ENCODE measurements at regions not wholly inside any gene's neighbourhood (a gene's known extent, or its start where the extent isn't known, plus 50 kb on each side); places are given as distances from the start of the nearest gene placed in this dataset.

GRCh38 chr22:26891429-26891828 is 234.0 kb downstream of the MIAT start:
- ATAC-seq (no peak), DNase-seq (ENCODE audit: low spot score) (no peak)

DNA sequence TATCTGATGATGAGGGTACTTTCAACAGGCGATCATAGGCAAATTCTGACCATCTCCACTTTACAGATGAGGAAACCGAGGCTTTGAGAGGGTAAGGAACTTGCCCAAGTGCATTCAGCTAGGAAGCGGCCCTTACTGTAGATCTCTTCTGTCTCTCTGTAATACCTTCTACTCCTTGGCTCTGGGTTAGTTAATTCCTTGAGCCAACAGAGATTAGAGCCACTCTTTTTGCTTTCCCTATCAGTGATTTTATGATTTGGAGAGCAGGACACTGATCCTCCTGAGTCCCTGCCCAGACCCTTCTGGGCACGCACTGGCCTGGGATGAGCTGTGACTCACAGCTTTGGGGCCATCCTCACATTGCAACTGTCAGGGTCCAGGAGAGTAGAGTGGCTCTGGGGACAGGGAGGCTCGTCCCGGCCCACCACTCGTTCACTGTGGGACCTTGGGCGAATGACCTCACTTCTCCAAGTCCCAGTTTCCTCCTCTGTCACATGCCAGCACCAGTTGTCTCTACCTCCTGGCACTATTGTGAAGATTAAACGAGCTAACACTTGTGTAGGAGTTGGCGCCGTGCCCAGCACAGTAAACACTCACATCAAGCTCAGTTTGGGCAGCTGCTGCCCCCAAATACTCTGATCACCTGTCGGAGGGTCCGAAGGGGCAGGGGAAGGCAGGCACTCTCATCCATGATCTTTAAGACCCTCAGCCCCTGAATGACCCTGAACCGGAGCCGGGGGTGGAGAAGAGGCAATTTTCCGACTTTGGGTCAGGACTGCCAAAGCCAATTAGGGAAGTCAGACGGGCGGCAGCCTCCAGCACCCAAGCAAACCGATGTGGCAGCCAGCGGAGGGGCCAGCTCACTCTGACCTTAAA is 235.0 kb downstream of the MIAT start:
- ATAC-seq (no peak), DNase-seq (ENCODE audit: low spot score) (no peak)

DNA sequence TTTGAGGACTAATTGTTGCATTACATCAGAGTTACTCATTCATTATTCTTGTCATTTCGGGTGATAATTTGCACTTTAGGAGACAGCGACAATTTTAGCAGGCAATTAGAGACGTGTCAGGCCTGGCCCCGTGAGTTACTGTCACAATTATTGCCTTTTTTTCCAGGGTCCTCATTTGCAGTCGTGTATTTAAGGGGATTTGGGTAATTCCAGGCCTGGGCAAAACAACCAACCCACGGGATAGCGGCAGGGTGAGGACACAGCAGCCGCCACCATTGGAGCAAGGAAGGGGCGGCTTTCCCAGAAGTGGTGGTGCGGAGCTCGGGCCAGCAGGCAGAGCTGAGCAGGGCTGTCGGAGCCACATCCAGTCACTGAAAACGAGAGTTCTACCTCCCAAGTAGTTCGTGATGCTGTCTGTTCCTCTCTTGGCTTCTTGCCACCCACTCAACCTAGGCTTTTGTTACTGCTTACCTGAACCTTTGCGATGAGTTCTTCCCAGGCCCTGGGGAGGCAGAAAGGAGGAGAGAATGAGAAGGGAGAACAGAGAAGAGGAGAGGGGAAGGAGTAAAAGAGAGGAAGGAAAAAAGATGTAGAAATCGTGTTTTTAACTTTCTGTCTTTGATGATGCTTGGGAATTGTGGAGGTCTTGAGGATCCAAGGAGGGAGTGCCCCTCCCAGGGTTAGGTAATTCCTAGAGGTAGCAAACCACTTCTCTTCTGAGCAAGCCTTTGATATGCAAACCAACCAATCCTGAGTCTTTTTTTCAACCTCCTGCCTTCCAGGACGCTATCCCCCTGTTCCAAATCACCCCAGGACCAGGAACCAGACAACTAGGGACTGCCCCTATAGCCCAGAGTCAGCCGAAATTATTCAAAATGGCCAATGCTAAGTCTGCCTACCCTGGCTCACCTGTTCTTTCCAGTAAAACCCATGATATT is 236.1 kb downstream of the MIAT start:
- DNase-seq (ENCODE audit: low spot score), result no peak
- no peak for ATAC-seq

GRCh38 chr22:26894362-26894761 is 237.0 kb downstream of the MIAT start:
- DNase-seq (ENCODE audit: low spot score) (no peak), ATAC-seq (no peak)

DNA sequence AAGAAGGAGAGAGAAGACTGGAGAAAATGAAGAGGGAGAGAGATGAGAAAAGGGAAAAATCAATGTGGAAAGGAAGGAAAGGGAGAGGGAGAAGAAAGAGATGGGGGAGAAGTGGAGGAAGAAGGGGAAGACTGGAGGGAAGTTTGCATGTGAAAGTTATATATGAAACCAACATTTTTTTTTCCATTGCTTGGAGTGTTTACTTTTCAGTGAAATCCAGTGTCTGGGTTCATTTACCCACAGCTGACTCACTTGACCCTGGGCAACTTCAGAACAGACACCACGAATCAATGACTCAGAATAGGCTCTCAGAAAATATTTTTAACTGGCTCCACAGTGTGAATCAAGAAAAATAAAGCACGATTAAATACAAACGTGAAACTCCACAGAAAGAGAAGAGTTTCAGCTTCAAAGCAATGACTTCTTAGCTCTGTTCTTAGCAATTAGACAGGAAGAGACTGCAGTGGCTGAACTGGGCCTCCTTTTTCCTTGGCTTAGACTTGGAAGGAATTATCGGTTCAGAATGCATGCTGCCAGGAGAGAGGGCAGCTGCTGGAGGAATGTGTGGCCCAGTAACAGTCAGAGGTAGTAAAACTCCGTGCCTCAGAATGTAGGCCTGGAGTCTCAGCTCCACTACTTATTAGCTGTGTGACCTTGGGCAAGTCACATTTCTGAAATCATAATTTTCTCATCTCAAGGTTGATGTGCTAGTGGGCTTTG is 237.5 kb downstream of the MIAT start:
- DNase-seq (ENCODE audit: low spot score) (no peak), ATAC-seq (peak; percentile 21)

DNA sequence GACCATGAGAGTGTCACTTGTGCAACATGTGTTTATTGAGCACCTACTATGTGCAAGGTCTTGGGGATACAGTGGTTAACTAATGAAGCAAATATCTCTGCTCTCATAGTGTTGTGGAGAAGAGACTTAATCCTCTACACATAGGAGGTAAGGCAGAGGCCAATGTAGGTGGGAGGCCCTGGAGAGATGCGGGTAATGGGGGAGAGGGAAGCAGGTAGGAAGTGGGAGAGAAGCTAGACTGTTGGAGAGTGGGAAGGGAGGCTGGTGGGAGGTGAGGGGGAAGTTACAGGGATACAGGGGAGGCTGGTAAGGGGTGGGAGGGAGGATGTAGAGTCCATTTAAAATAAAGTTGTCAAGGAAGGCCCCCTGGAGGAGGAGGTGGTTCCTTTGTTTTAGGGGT is 240.0 kb downstream of the MIAT start:
- DNase-seq (ENCODE audit: low spot score) (no peak), ATAC-seq (no peak)

- no peak for DNase-seq (ENCODE audit: low spot score)
- ATAC-seq, result no peak
Observed at GRCh38 chr22:26898946-26899605, 241.7 kb downstream of the MIAT start.

GRCh38 chr22:26900787-26901186 is 243.4 kb downstream of the MIAT start:
- no peak for DNase-seq (ENCODE audit: low spot score)
- ATAC-seq, result no peak

- DNase-seq (ENCODE audit: low spot score) (no peak), ATAC-seq (no peak)
Observed at GRCh38 chr22:26901198-26901816, 243.9 kb downstream of the MIAT start.

- no peak for DNase-seq (ENCODE audit: low spot score)
- no peak for ATAC-seq
Observed at GRCh38 chr22:26902401-26903029, 245.1 kb downstream of the MIAT start.

DNA sequence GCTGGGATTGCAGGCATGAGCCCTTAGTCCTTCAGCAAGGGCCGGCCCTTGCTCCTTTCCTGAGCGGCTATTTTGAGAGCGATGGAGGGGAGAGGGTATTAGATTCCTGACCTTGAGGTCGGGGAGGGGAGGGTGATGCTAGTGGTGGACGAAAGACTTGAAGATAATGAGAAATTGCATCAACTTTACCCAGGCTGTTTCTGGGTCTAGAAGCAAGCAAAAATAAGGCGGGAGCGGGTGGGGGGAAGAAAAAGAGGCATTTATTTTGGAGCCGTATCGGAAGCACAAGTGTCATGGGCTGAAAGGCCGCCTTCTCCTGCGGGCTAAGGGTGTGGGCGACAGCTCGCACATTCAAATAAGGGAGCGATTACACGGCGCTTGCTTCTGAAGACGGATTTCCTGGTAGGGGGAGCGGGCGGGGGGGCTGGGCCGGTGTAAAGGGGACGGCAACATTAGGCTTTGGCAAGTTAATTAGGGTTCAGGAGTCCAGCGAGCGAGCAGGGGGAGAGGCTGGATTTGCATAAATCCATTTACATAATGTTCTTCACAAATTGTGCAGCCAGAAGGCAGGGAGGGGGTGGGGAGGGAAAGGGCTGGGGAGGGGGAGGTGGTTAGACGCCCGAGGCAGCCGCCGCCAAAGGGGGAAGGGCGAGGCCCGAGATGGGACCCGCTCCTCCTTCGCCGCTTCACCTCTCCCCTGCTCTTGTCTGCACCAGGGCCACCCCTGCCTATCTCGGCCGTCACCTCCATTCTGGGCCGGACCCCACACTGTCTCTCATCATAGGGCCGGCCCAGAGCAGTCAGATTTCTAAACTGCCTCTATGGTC is 245.9 kb downstream of the MIAT start:
- no peak for ATAC-seq
- DNase-seq (ENCODE audit: low spot score), result no peak

DNA sequence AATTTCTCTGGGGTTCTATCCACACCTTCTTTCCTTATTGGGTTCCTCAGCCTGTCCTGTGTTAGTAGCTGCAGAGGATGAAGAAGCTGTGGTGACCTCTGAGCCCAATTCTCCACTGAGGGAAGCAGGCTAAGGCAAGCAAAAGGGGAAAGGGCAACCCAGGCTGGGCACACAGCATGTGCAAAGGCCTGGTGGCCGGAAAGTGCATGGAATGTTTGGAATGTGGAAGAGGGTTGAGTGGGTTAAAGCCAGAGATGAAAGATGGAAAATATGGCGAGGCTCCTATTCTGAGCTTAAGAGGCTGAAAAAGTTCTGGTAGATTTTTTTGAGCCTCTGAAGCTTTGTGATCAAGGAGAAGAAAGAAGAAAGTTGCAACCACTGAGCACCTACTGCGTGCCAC is 247.1 kb downstream of the MIAT start:
- ATAC-seq (no peak), DNase-seq (ENCODE audit: low spot score) (no peak)

DNA sequence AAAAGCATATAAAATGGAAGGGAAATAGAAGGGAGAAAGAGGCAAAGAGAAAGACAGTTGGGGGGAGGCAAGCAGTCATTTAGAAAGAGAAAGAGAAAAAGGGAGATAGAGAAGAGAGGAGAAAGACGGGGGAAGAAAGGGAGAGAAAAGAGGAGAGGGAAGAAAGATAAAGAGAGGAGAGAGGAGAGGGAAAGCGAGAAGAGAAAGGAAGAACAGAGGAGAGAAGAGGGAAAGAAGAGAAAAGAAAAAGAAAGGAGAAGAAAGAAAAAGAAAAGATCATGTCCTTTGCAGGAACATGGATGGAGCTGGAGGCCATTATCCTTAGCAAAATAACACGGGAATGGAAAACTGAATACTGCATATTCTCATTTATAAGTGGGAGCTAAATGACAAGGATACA is 247.7 kb downstream of the MIAT start:
- ATAC-seq (no peak), DNase-seq (ENCODE audit: low spot score) (no peak)

GRCh38 chr22:26905640-26906039 is 248.3 kb downstream of the MIAT start:
- no peak for ATAC-seq

DNA sequence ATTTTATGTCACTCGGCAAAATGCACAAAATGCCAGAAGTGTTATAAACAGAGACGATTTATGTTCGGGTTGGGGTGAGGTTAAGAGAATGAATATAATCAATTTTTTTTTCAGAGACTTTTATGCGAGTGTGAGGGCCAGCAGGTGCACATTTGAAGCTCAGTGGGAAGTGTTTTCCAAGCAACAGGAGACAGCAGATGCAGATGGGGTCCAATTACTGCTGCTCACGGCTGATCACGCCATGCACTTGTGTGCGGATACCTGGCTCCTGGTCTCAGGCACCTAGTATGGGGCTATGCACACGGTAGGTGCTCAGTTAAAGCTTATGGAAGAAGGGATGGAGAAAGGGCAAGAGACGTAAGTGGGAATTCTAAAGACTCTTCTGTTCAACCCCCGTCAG is 249.1 kb downstream of the MIAT start:
- DNase-seq (ENCODE audit: low spot score) (no peak), ATAC-seq (no peak)

More at GRCh38 chr22:26905640-26906039, 248.3 kb downstream of the MIAT start:
- no peak for DNase-seq (ENCODE audit: low spot score)

DNA sequence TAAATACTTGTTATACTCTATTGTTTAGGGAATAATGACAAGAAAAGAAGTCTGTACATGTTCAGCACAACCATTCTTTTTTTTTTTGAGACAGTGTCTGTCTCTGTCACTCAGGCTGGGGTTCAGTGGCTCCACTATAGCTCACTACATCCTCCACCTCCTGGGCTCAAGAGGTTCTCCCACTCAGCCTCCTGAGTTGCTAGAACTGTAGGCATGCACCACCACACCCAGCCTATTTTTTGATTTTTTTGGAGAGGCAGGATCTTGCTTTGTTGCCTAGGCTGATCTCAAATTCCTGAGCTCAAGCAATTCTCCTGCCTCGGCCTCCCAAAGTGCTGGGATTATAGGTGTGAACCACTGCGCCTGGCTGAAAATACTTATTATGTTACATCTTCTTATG is 250.0 kb downstream of the MIAT start:
- DNase-seq (ENCODE audit: low spot score) (no peak), ATAC-seq (no peak)

- DNase-seq (ENCODE audit: low spot score), result no peak
- no peak for ATAC-seq
Observed at GRCh38 chr22:26910845-26911244, 253.5 kb downstream of the MIAT start.

DNA sequence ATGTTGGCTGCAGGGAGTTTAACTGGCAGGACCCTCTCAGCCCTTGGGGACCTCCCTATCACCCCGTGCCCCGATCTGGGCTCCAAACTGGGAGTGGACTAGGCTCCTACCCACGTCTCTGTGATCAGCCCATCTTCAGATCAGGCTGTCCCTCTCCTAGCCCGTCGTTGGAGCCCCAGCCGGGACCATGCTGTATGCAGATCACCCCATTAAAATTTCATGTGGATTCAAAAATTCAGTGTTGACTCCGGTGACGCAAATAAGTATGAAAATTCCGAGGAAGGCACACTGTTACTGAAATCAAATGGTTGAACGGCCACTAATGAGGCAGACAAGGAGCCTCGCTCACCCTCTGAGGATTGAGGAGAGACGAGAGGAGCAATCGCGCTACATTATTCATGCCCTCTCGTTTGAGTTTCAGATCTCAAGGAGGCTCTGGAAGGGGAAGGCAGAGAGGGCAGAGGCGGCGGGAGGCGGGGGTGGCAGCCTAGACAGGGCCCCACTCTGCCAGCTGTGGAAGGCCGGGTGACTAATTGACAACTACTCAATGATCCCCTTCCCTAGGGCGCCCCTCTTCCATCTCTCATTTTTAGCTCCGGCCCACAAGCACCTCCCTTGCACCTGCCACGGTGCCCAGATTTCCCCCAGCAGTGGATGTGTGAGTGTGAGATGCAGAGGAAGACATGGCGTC is 255.4 kb downstream of the MIAT start:
- DNase-seq (ENCODE audit: low spot score) (no peak), ATAC-seq (no peak)

All from left lobe of liver (tissue), 2 donors.